ENCODE measurements at regions not wholly inside any gene's neighbourhood (a gene's known extent, or its start where the extent isn't known, plus 50 kb on each side); places are given as distances from the start of the nearest gene placed in this dataset.

DNA sequence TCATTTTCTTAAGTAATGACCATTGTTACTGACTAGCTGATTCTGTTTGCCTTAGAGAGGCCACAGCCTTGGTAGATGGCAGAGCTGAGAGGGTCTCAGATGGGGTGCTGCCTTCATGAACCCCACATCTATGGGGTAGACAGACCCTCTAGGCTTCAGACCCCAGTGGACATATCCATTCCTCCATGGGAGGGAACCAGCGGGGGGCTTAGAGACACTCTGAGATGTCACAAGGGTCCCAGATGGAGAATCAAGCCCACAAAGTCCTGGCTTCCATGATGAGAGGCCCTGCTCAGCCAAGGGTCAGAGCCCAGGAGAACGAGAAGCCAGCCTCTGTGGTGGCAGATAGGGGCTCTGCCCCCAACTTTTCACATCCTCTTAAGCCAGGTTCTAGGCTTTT, 408.6 kb downstream of the TCERG1L start:
- TF ChIP-seq GATA2 (IDR thresholded peaks at IDR 0.05; ENCODE audit: low read depth, low read length) (no peak), GATA3 (IDR thresholded peaks at IDR 0.05; ENCODE audit: low read depth, low read length) (no peak)

- TF ChIP-seq GATA2 (IDR thresholded peaks at IDR 0.05; ENCODE audit: low read depth, low read length) (no peak), GATA3 (IDR thresholded peaks at IDR 0.05; ENCODE audit: low read depth, low read length) (no peak)
These were observed 406.8 kb downstream of the TCERG1L start for GRCh38 chr10:130904676-130905075.

DNA sequence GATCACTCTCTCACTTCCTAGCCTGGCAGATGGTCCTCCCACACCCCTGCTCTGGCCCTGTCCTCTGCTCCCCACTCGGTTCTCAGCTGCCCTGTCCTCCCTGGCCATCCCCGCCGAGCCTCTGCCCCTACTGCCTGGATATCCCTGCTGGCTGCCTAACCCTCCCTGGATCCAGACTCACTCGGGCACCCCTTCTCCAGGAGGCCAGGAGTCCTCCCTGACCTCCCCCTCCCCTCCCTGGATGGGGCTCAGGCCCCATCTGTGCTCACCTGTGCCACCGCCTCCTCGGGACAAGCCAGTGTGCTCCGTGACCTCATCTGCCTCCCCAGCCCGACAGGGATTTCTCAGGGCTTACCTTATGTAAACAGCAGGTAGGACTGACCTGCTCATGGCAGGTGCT, 406.1 kb downstream of the TCERG1L start:
- TF ChIP-seq GATA2 (IDR thresholded peaks at IDR 0.05; ENCODE audit: low read depth, low read length) = no peak
- TF ChIP-seq GATA3 (IDR thresholded peaks at IDR 0.05; ENCODE audit: low read depth, low read length) = no peak

- no peak for TF ChIP-seq GATA2 (IDR thresholded peaks at IDR 0.05; ENCODE audit: low read depth, low read length)
- no peak for TF ChIP-seq GATA3 (IDR thresholded peaks at IDR 0.05; ENCODE audit: low read depth, low read length)
These were observed 405.6 kb downstream of the TCERG1L start for GRCh38 chr10:130905921-130906320.

GRCh38 chr10:130910848-130911247, 400.7 kb downstream of the TCERG1L start:
- TF ChIP-seq GATA3 (IDR thresholded peaks at IDR 0.05; ENCODE audit: low read depth, low read length) = no peak
- no peak for TF ChIP-seq GATA2 (IDR thresholded peaks at IDR 0.05; ENCODE audit: low read depth, low read length)

- TF ChIP-seq GATA2 (IDR thresholded peaks at IDR 0.05; ENCODE audit: low read depth, low read length) = no peak
- no peak for TF ChIP-seq GATA3 (IDR thresholded peaks at IDR 0.05; ENCODE audit: low read depth, low read length)
These were observed 397.7 kb downstream of the TCERG1L start for GRCh38 chr10:130913844-130914243.

- TF ChIP-seq GATA2 (IDR thresholded peaks at IDR 0.05; ENCODE audit: low read depth, low read length) (no peak), GATA3 (IDR thresholded peaks at IDR 0.05; ENCODE audit: low read depth, low read length) (no peak)
These were observed 397.2 kb downstream of the TCERG1L start for GRCh38 chr10:130914367-130914766.

- TF ChIP-seq GATA2 (IDR thresholded peaks at IDR 0.05; ENCODE audit: low read depth, low read length) = no peak
- TF ChIP-seq GATA3 (IDR thresholded peaks at IDR 0.05; ENCODE audit: low read depth, low read length) = no peak
These were observed 396.5 kb downstream of the TCERG1L start for GRCh38 chr10:130915065-130915464.

GRCh38 chr10:130921461-130921860, 390.1 kb downstream of the TCERG1L start:
- TF ChIP-seq GATA2 (IDR thresholded peaks at IDR 0.05; ENCODE audit: low read depth, low read length) (no peak), GATA3 (IDR thresholded peaks at IDR 0.05; ENCODE audit: low read depth, low read length) (no peak)

DNA sequence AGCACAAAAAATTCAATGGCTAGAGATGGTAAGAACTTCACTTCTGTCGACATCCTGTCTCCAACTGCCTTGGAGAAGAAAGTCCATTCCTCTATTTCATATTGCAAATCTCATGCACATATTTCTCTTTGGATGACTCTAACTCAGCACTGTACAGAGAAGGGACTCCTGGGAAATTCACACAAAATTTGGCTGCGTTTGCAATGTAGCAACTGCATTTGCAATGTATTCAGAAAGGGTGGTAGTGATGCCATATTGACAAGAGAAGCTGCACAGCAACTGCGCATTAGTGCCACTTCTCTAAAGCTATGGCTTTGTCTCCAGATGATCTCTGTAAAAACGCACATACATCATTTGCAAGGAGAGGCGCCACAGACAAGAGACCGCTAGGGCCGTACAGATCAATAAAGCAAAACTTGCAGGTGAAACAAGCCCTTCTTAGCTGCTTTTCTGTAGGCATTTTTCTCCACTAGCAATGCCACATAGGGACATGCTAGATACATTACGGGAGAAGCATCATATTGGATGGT, 389.5 kb downstream of the TCERG1L start:
- no peak for TF ChIP-seq GATA3 (IDR thresholded peaks at IDR 0.05; ENCODE audit: low read depth, low read length)
- TF ChIP-seq GATA2 (IDR thresholded peaks at IDR 0.05; ENCODE audit: low read depth, low read length) = no peak

DNA sequence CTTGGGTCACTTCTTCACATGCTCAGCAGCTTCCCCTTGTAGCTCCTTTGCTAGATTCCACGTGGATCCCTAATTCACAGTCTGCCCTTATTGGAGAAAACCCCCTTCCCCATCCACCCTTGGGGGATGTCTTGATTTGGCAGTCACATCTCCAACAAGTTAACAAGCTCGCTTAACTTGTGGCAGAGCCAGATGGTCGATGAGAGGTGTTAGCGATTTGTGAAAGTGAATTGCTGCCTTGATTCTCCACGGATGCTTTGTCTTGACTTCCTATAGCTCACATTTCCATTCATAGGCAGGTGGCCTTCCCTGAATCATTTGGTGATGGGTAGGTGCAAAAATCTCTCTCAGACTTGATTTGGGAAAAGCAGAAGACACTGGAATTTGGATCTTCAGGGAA, 387.9 kb downstream of the TCERG1L start:
- TF ChIP-seq GATA2 (IDR thresholded peaks at IDR 0.05; ENCODE audit: low read depth, low read length) (no peak), GATA3 (IDR thresholded peaks at IDR 0.05; ENCODE audit: low read depth, low read length) (no peak)

DNA sequence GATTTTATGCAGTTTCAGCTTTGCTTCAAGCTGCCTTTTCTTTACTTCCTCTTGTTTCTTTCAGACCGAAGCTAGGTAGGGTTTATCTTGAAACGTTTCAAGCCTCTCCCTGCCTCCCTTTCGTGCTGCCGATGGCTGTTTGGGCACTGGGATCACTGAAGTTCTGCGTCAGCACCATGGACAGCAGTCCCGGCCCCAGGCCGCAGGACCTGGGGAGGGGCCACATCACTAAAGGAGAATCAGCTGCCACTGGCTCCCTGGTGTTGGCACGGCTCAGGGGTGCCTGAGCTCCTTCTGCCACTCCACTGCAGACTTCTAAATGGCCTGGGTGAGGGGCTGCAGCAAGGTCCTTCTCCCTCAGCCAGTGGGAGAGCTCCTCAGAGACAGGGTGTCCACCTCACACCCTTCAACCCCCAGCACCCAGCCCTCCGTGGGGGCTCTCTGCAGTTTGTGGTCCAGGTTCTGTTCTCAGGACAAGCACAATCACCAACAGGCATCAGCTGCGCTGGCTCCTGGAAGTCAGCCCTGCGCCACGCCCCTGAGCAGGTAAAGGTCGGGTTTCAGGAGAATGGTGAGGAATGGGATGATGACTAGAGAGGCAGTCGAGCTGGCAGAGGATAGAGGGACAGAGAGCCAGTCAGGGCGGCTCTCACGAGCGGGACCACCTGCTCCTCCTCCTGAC, 387.2 kb downstream of the TCERG1L start:
- TF ChIP-seq GATA2 (IDR thresholded peaks at IDR 0.05; ENCODE audit: low read depth, low read length) (no peak), GATA3 (IDR thresholded peaks at IDR 0.05; ENCODE audit: low read depth, low read length) (no peak)

- TF ChIP-seq GATA2 (IDR thresholded peaks at IDR 0.05; ENCODE audit: low read depth, low read length) (no peak), GATA3 (IDR thresholded peaks at IDR 0.05; ENCODE audit: low read depth, low read length) (no peak)
These were observed 385.1 kb downstream of the TCERG1L start for GRCh38 chr10:130926442-130926841.

GRCh38 chr10:130927157-130927556, 384.4 kb downstream of the TCERG1L start:
- TF ChIP-seq GATA2 (IDR thresholded peaks at IDR 0.05; ENCODE audit: low read depth, low read length) (no peak), GATA3 (IDR thresholded peaks at IDR 0.05; ENCODE audit: low read depth, low read length) (no peak)

- TF ChIP-seq GATA2 (IDR thresholded peaks at IDR 0.05; ENCODE audit: low read depth, low read length) (no peak), GATA3 (IDR thresholded peaks at IDR 0.05; ENCODE audit: low read depth, low read length) (no peak)
These were observed 383.2 kb downstream of the TCERG1L start for GRCh38 chr10:130928306-130928705.

Data from SH-SY5Y (cell line).